ENCODE measurements at regions not wholly inside any gene's neighbourhood (a gene's known extent, or its start where the extent isn't known, plus 50 kb on each side); places are given as distances from the start of the nearest gene placed in this dataset.

GRCh38 chr20:4524792-4525191 is 161.5 kb upstream of the PRNP start:
- H3K27me3 ChIP-seq, result no peaks in the 10 kb centered on the region

GRCh38 chr20:4524307-4524706 is 161.9 kb upstream of the PRNP start:
- TF ChIP-seq Cebpa-rat (IDR thresholded peaks at IDR 0.05), result no peak
- H3K4me3 ChIP-seq, result no peak overlapping the region

More at GRCh38 chr20:4524792-4525191, 161.5 kb upstream of the PRNP start:
- no peak overlapping the region for H3K27ac ChIP-seq
- no peak overlapping the region for H3K4me3 ChIP-seq
- TF ChIP-seq Cebpa-rat (IDR thresholded peaks at IDR 0.05), result no peak
- H3K9ac ChIP-seq, result no peak overlapping the region
- H3K4me2 ChIP-seq, result no peak overlapping the region
- no peaks in the 10 kb centered on the region for H4K20me1 ChIP-seq
- H3K9me3 ChIP-seq, result peaks cover 6% of the 10 kb centered on the region
- H3K36me3 ChIP-seq, result no peaks in the 10 kb centered on the region
- H3K4me1 ChIP-seq, result no peaks in the 10 kb centered on the region

GRCh38 chr20:4522310-4522709 is 163.9 kb upstream of the PRNP start:
- no peak overlapping the region for H3K4me2 ChIP-seq
- H3K27ac ChIP-seq, result no peak overlapping the region
- peaks cover 2% of the 10 kb centered on the region for H3K9me3 ChIP-seq

More at GRCh38 chr20:4524307-4524706, 161.9 kb upstream of the PRNP start:
- H3K9me3 ChIP-seq, result peaks cover 6% of the 10 kb centered on the region
- H3K36me3 ChIP-seq, result no peaks in the 10 kb centered on the region
- no peaks in the 10 kb centered on the region for H4K20me1 ChIP-seq
- no peaks in the 10 kb centered on the region for H3K27me3 ChIP-seq
- no peak overlapping the region for H3K9ac ChIP-seq
- H3K27ac ChIP-seq, result no peak overlapping the region
- no peaks in the 10 kb centered on the region for H3K4me1 ChIP-seq
- no peak overlapping the region for H3K4me2 ChIP-seq

GRCh38 chr20:4521170-4521968 is 164.9 kb upstream of the PRNP start:
- TF ChIP-seq Cebpa-rat (IDR thresholded peaks at IDR 0.05), result no peak
- Histone ChIP-seq H3K27ac (no peak overlapping the region), H3K9ac (no peak overlapping the region), H3K4me3 (no peak overlapping the region), H3K4me2 (no peak overlapping the region), H3K9me3 (no peaks in the 10 kb centered on the region), H4K20me1 (no peaks in the 10 kb centered on the region), H3K27me3 (no peaks in the 10 kb centered on the region), H3K4me1 (no peaks in the 10 kb centered on the region), H3K36me3 (no peaks in the 10 kb centered on the region)

More at GRCh38 chr20:4522310-4522709, 163.9 kb upstream of the PRNP start:
- Histone ChIP-seq H4K20me1 (no peaks in the 10 kb centered on the region), H3K4me3 (no peak overlapping the region), H3K36me3 (no peaks in the 10 kb centered on the region), H3K27me3 (no peaks in the 10 kb centered on the region), H3K4me1 (no peaks in the 10 kb centered on the region), H3K9ac (no peak overlapping the region)
- TF ChIP-seq Cebpa-rat (IDR thresholded peaks at IDR 0.05), result no peak

GRCh38 chr20:4519534-4519933 is 166.7 kb upstream of the PRNP start:
- no peak overlapping the region for H3K27ac ChIP-seq
- no peak overlapping the region for H3K9ac ChIP-seq
- H4K20me1 ChIP-seq, result no peaks in the 10 kb centered on the region
- no peaks in the 10 kb centered on the region for H3K9me3 ChIP-seq
- no peak overlapping the region for H3K4me3 ChIP-seq
- H3K27me3 ChIP-seq, result no peaks in the 10 kb centered on the region
- H3K36me3 ChIP-seq, result no peaks in the 10 kb centered on the region
- H3K4me2 ChIP-seq, result no peak overlapping the region
- no peak for TF ChIP-seq Cebpa-rat (IDR thresholded peaks at IDR 0.05)
- H3K4me1 ChIP-seq, result no peaks in the 10 kb centered on the region

GRCh38 chr20:4516876-4517275 is 169.4 kb upstream of the PRNP start:
- Histone ChIP-seq H3K9me3 (no peaks in the 10 kb centered on the region), H3K27ac (no peak overlapping the region), H4K20me1 (no peaks in the 10 kb centered on the region), H3K4me2 (no peak overlapping the region), H3K4me3 (no peak overlapping the region), H3K36me3 (no peaks in the 10 kb centered on the region), H3K9ac (no peak overlapping the region), H3K4me1 (no peaks in the 10 kb centered on the region), H3K27me3 (no peaks in the 10 kb centered on the region)
- no peak for TF ChIP-seq Cebpa-rat (IDR thresholded peaks at IDR 0.05)

- Histone ChIP-seq H3K4me1 (no peaks in the 10 kb centered on the region), H3K27ac (no peak overlapping the region), H3K4me3 (no peak overlapping the region), H3K4me2 (no peak overlapping the region), H3K9me3 (no peaks in the 10 kb centered on the region), H4K20me1 (no peaks in the 10 kb centered on the region), H3K9ac (no peak overlapping the region), H3K27me3 (no peaks in the 10 kb centered on the region), H3K36me3 (no peaks in the 10 kb centered on the region)
- TF ChIP-seq Cebpa-rat (IDR thresholded peaks at IDR 0.05), result no peak
Measured at GRCh38 chr20:4513720-4514119, 172.5 kb upstream of the PRNP start.

- Histone ChIP-seq H3K9me3 (no peaks in the 10 kb centered on the region), H3K4me2 (no peak overlapping the region), H4K20me1 (no peaks in the 10 kb centered on the region), H3K27ac (no peak overlapping the region), H3K4me3 (no peak overlapping the region), H3K9ac (no peak overlapping the region), H3K36me3 (no peaks in the 10 kb centered on the region), H3K27me3 (no peaks in the 10 kb centered on the region), H3K4me1 (no peaks in the 10 kb centered on the region)
- no peak for TF ChIP-seq Cebpa-rat (IDR thresholded peaks at IDR 0.05)
Measured at GRCh38 chr20:4512891-4513550, 173.2 kb upstream of the PRNP start.

GRCh38 chr20:4511776-4512175 is 174.5 kb upstream of the PRNP start:
- no peak overlapping the region for H3K9ac ChIP-seq
- no peaks in the 10 kb centered on the region for H3K4me1 ChIP-seq
- no peak overlapping the region for H3K4me2 ChIP-seq
- no peaks in the 10 kb centered on the region for H4K20me1 ChIP-seq
- H3K27ac ChIP-seq, result no peak overlapping the region
- H3K9me3 ChIP-seq, result no peaks in the 10 kb centered on the region
- TF ChIP-seq Cebpa-rat (IDR thresholded peaks at IDR 0.05), result no peak
- no peaks in the 10 kb centered on the region for H3K36me3 ChIP-seq
- no peaks in the 10 kb centered on the region for H3K27me3 ChIP-seq
- H3K4me3 ChIP-seq, result no peak overlapping the region

- no peak overlapping the region for H3K27ac ChIP-seq
- no peak overlapping the region for H3K4me2 ChIP-seq
- H3K9me3 ChIP-seq, result no peaks in the 10 kb centered on the region
Measured at GRCh38 chr20:4509825-4510522, 176.3 kb upstream of the PRNP start.

More at GRCh38 chr20:4509825-4510522, 176.3 kb upstream of the PRNP start:
- Histone ChIP-seq H3K27me3 (no peaks in the 10 kb centered on the region), H3K9ac (no peak overlapping the region), H4K20me1 (no peaks in the 10 kb centered on the region), H3K36me3 (no peaks in the 10 kb centered on the region), H3K4me3 (no peak overlapping the region), H3K4me1 (no peaks in the 10 kb centered on the region)
- TF ChIP-seq Cebpa-rat (IDR thresholded peaks at IDR 0.05), result no peak

Data from BLaER1 (cell line).